Adipose tissue (tissue), 3 donors: ENCODE measurements at regions not wholly inside any gene's neighbourhood (a gene's known extent, or its start where the extent isn't known, plus 50 kb on each side); places are given as distances from the start of the nearest gene placed in this dataset.

Experiments used
- H3K27ac ChIP-seq: one replicate; pipeline ENCODE4 v1.5.1; 2013; ENCODE audit warnings: low read depth, low read length
- WGBS, 3 donors: extraction: QIAGEN DNeasy Blood & Tissue Kit; methylation state at CpG; one replicate each; pipeline ENCODE4 v1.1.7; 2013; 5-methylcytosine and 5-hydroxymethylcytosine counted together
- donor health status: healthy with polysubstance abuse.
- donor health status: Bipolar disorder and iron deficiency.
- donor health status: healthy.

DNA sequence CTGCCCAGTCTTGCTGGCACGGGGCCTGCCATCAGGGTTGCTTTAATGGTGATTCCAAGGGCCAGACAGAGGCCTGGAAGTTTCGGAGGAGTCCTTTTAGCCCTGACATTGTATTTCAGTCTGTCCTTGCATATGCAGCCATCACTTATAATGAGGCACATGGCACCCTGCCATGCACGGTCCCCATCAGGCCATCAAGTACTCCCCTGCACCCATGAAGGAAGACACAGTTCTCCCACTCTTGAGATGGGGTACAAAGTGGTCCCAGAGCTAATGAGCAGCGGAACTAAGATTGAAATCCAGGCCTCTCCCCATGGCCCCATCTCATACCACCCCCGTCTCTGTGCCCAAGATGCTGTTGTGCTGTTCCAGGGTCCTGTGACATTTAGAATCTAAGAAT lies 596.6 kb downstream of the PTPRU start:
- H3K27ac ChIP-seq: no peak overlapping the region
- 80 to 90% (median 87%) methylated on average over 5 of the region's 5 CpGs for WGBS, 3 donors

DNA sequence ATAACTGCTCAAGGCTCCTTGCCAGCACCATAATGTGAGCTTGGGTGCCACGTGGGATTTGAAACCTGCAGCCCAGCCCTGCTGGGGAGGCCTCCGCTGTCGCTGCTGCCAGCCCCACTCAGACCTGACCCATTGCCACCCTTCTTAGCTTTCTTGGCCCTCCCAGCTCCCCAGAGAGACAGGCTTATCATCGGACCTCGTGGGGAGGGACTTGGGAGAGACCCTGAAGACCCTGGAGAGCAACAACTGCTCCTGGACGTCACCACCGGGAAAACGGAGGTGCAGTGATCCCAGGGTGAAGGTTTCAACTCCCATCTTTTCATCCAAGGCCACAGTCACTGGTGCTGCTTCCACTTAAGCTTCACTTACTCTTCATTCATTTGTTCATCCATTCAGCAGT lies 596.1 kb downstream of the PTPRU start:
- H3K27ac ChIP-seq: no peak overlapping the region
- WGBS, 3 donors: 69 to 79% (median 75%) methylated on average over 8 of the region's 8 CpGs

DNA sequence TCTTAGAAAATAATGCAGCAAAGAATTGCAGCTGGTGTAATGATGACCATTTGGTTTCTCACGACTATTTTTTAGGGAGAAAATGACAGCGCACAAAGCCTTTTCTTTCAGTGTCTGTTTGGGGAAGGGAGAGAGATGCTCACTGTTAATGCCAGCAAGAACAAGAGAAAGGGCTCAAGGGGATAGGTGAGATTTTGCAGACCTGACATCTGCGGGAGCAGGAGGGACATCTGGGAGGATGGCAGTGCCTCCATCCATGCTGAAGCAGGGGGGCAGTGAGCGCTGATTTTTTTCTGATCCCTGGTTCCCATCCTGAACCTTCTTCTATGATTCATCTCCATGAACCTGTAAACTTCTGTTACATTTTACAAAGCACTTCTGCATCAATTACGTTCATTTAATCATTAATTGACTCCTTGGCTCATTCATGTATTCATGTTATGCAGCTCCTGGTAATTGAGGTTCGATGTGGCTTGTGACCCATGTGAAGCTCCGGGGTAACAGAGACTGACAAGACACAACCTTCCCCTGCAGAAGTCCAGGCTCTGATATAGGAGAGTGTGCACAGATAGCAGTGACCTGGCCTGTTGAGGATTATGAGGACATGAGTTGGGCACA lies 595.3 kb downstream of the PTPRU start:
- 55 to 68% (median 68%) methylated on average over 7 of the region's 7 CpGs for WGBS, 3 donors
- no peak overlapping the region for H3K27ac ChIP-seq

DNA sequence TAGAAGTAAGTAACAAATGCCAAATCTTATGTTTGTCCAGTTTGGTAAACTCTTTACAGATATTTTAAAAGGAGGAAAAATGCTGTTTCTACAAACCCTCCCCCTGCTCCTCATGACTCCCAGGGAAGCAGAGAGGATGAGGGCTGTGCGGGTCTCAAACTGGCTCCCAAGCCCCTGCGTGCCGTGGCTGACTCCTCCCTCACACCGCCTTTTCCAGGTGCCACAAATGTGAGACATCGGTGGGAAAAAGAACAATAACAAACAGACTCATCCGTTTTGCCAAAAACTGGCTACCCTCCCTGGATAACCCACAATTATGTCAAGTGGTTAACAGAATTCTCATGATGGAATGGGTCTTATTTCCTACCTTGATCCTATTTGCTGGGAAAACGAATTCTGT lies 594.6 kb downstream of the PTPRU start:
- WGBS, 3 donors: 59 to 67% (median 60%) methylated on average over 7 of the region's 7 CpGs

DNA sequence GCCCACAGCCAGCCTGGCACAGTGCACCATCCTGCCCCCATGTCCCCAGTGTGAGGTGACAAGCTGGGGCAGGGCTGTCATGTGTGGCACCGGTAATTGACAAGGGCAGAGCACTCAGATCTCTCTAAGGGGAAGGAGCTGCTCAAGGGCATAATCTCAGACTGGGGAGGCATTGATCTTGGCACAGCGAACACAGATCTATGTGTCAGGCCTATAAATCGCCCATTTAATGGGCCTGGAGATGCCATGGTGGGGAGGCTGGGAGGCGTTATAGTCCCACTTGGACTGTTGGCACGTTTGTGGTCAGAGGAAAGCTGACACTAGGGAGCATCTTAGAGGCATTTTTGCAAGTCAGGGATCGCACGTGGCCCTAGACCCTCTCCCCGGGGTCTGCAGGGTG lies 594.1 kb downstream of the PTPRU start:
- 43 to 66% (median 58%) methylated on average over 8 of the region's 8 CpGs for WGBS, 3 donors
- H3K27ac ChIP-seq: no peak overlapping the region

More for the DNA sequence above, 594.6 kb downstream of the PTPRU start:
- H3K27ac ChIP-seq: no peak overlapping the region

DNA sequence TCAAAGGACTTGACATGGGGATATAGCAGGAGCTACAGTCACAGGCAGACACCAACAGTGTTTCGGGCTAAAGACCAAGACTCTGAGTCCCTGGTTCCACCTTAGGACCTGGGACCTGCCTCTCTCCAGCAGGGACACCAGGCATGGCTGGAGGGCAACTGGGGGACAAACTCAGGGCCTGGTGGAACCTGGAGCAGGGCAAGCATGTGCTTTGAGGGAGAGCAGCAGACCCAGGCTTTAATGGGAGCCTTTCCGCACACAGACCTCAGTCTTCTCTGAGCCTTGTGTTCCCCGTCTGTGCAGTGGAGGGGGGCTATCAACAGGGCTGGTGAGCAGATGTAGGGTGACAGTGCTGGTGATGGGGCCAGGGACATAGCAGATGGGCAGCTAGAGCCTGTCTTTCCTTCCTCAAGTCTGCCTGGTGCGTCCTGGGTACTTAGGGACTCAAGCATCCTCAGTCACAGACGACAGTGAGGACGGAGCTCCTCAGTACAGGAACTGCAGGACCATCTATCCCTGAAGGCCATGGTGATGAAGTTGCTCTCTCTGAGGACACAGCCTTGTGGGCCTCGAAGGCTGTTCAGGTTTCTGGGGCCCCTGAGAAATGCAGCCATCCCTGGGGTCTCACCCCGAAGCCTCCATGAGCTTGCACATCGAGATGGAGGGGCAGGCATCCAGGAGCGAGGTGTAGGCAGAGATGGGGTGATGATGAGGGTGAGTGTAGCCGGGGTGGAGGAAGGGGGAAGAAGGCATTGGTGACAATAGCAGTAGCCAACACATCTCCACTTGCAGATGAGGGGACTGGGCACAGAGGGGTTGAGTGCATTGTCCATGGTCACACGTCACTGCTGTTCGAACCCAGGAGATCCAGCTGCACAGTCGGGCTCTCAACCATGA lies 593.4 kb downstream of the PTPRU start:
- 75 to 89% (median 86%) methylated on average over 14 of the region's 14 CpGs for WGBS, 3 donors
- no peak overlapping the region for H3K27ac ChIP-seq

DNA sequence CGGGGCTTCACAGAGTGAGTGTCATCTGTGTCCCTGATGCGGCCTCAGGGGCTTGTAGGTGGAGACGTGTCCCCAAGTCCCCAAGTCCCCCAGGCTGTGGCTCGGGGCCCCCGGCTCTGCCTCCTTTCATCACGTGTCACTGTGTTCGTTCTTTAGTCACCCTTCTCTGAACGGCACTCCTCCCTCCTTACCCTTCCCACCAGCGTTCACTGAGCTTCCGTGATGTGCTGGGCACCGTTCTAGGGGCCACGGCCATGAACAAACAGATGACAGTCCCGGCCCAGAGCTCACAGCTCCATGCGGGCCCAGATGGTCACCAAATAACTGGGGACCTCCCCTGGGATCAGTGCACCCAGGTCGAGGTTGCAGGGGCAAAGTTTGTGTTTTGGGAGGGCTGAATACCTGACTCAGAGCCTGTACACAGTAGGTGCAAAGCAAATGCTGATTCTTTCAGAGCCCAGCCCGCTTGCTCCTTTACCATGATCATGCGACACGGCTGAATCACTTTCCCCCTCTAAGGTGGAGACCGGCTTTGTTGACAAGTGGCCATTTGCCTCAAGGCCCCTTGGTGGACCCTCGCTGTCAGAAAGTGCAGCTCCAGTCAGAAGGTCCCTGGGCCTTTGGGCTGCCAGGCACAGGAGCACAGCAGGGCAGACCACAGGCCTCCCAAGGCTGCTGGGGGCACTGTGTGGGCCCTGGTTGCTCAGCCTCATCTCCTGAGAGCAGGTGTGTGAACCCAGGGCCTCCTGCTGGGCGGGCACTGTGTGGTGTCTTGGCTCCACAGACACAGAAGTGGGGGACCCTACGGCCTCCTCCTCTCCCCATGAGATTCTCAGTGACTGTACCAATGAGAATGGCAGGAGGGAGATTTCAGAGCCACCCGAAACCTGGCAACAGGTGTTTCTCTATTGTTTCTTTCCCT lies 592.5 kb downstream of the PTPRU start:
- no peak overlapping the region for H3K27ac ChIP-seq
- WGBS, 3 donors: 63 to 77% (median 74%) methylated on average over 22 to 23 of the region's 23 CpGs

DNA sequence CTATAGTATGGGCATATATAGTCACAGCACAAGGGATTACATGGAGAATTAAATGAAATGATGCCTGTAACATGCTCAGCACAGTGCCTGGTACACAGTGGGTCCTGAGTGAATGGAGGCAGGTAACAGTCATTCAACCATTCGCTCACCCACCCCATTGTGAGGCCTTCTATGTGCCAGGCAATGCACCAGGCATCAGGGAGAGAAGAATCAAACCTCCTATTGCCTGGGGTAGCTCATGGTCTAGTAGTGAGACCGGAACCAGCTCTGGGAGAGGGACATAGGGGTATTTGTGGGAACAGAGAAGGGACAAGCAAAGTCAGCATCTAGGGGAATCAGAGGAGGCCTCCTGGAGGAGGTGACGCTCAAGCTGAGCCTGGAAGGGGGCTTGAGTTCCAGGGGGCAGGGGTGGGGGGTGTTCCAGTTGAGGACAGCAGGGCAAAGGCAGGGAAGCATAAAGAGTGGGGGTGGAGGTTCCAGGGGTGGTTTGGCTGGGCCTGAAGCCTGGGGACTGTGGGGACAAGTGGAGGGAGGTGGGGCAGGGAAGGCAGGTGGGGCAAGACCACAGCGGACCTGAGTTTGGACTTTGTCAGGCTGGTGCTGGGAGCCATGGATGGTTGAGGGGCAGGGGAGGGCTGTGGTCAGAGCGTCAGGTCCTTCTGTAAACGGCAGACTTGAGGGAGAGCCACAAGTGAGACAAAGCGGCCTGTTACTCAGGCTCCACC lies 591.6 kb downstream of the PTPRU start:
- 58 to 85% (median 80%) methylated on average over 7 of the region's 7 CpGs for WGBS, 3 donors

DNA sequence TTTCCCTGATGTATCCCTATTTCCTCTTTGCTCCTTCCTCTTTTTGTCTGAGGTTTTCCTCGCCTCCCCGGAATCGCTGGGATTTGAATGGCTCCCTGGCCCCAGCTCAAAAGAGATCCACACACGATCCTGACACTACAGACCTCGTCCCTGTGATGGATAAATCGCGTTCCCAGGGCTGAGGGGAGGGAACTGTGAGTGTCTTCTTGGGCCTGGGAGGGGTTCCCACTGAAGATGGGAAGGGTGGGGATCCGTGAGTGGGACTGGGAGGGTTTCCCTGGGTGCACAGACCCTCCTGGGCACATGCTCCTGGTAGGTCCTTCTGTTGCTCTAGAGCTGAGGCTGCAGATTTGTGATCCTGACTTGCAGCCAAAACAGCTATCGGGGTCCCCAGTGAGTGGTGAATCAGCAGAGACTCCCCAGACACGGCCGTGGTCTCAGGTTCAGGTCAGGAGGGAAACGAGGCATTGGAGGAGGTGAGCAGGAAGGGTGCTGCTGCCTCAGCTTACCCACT lies 591.0 kb downstream of the PTPRU start:
- WGBS, 3 donors: 49 to 55% (median 49%) methylated on average over 12 of the region's 12 CpGs

More for the DNA sequence above, 591.6 kb downstream of the PTPRU start:
- no peak overlapping the region for H3K27ac ChIP-seq

DNA sequence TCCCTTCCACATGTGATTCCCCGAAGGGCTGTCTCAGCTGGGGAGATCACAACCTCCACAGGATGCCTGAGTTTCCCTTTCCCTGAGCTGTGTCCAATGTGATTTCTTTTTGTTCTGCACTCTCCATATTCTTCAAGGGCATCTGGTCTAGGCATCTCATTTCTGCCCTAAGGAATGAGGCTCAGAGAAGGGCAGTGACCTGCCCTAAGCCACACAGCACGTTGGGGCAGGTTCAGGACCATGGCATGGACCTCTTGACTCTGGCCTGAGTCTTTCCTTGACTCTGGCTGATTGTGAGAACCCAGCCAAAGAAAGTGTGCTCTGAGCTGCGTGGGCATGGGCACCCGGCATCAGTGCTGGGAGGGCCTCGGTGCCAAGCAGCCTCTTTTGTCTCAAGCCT lies 590.3 kb downstream of the PTPRU start:
- 73 to 79% (median 76%) methylated on average over 5 of the region's 5 CpGs for WGBS, 3 donors
- no peak overlapping the region for H3K27ac ChIP-seq

More for the DNA sequence above, 591.0 kb downstream of the PTPRU start:
- H3K27ac ChIP-seq: no peak overlapping the region

DNA sequence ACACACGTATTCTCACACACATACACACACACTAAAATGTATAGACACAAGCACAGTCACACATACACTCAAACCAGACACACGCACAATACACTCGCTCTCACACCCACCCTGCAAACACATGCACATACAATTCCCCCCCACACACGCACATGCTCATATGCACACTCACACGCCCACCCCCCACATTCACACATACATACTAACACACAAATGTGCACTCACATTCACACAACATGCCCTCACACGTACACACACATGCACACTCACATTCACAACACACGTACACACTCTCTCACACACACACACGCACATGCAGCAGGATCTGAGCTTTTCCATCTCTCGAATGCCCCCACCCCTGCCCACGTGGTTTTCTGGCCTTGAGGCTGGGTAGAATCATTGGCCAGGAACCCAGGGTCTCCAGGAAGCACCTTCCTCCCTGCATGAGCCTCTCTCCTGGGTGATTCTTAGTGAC lies 589.7 kb downstream of the PTPRU start:
- 73 to 80% (median 78%) methylated on average over 10 of the region's 10 CpGs for WGBS, 3 donors
- H3K27ac ChIP-seq: no peak overlapping the region

DNA sequence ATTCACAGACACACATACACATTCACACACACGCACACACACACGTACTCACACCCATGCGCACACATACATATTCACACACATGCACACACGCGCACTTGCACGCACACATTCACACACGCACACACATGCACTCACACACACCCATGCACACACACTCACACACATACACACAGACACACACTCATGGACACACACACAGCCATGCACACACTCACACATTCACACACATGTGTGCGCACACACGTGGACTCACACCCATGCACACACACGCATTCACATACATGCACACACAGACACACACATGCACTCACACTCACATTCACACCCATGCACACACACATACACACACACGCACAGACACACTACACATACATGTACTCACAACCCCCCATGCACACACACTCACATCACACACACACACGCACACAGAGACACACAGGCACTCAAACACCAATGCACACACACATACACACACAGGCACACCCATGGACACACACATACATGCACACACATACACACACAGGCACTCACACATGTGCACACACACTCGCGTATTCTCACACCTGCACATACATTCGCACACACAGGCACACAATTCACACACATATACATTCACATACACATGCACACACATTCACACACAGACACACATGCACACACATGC lies 589.1 kb downstream of the PTPRU start:
- H3K27ac ChIP-seq: no peak overlapping the region
- WGBS, 3 donors: 92 to 93% (median 92%) methylated on average over 15 of the region's 15 CpGs

DNA sequence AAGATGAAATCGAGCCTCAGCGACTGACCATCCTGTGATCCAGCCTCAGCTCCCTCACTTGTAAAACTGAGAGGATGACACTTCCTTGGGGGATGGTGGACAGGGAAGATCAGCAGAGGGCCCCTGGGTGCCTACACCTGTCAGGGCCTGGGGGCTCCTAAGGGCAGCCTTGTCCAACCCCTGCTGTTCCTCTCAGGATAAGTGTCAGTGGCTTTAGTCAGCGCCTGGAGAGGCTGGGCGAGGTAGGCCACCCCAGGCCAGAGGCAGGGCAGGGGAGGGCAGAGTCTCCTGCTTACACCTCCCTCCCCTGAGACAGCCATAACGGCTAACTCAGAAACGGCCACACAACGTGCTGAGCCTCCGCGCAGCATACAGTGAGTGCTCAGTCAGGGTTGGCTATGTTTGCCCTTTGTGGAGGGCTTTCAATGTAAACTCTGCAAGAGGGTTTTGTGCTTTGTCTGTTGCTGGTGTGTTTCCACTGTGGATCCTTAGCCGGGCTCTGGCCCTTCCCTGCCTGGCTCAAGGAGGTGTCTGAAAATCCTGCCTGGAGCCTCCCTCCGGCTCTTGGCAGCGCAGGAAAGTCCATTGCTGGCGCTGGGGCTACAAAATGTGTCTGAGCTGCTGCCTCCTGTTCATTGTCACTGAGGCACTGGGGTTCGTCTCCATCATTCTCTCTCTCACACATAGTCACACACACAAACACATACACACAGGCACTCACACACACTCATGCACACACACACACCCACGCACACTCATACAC lies 588.4 kb downstream of the PTPRU start:
- no peak overlapping the region for H3K27ac ChIP-seq
- WGBS, 3 donors: 61 to 68% (median 67%) methylated on average over 14 to 15 of the region's 15 CpGs

DNA sequence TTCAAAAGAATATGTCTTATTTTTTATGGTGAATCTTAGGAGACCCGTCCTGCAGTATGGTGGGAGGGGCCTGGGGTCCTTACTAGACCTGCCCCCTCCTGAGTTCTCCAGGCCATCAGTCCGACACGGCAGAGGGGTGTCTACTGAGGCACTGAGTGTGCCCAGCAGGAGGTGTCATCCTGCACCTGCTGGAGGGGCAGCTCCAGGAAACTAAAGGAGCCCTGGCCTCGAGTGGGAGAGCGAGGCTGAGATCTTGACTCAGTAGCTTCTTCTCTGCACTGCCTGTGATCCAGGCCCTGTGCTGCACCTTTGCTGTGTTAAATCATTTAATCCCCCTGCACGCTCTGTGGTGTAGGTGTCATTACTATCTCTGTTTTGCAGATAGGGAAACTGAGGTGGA lies 587.7 kb downstream of the PTPRU start:
- 45 to 69% (median 67%) methylated on average over 6 of the region's 6 CpGs for WGBS, 3 donors

DNA sequence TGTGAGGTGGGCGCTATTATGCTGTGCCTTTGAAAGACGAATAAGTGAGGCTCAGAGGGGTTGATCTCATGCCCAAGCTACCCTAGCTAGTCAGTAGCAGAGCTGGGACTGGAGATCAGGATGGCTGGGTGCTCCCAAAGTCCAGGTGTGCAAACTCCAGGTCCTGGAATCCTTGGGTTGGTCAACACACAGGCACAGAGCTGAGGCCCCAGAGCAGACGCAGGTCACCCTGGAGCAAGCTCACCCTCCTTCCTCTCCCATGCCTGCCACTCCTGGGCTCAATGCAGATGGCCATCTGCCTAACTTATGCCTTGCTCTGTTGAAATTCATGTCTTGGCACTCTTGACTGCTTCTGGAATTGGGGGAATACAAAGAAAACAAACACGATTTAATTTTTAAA lies 587.2 kb downstream of the PTPRU start:
- H3K27ac ChIP-seq: no peak overlapping the region
- 67 to 91% (median 89%) methylated on average over 4 of the region's 4 CpGs for WGBS, 3 donors

More for the DNA sequence above, 587.7 kb downstream of the PTPRU start:
- H3K27ac ChIP-seq: no peak overlapping the region

DNA sequence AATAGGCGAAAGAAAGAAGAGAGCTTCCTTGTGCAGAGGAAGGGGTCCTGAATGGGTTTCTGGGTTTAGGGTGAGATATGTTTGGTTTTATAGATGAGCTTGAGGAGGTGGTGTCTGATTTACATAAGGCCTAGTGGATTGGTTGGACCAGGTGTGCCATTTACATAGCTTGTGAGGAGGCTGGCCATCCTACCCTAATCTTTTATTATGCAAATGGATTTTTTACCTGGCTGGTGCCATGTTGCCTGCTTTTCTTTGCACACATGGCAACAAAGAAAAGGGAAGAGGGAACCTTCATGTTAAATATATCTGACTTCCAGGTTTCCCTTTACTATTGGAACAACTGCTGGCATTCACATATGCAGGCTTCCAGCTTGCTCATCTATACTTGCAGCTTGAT lies 585.3 kb downstream of the PTPRU start:
- WGBS, 3 donors: 87 to 94% (median 91%) methylated on average over 1 of the region's 1 CpG
- H3K27ac ChIP-seq: no peak overlapping the region

DNA sequence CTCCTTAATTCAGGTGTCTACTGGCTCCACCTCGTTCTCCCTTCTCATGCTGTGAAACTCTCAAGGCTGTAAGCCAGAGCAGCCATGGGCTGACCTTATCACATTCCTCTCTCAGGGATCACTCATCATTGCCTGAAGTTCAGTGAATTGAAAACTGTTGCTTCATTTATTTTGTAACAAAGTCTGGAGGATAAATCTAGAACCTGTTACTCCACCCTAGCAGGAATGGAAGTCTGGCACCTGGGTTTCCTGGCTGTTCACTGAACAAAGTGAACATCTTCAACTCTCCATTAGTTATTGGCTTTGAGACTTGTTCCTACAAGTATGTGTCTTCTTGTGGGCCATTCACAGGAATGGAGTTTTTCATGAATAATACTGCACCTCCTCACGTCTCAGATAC lies 584.1 kb downstream of the PTPRU start:
- WGBS, 3 donors: 43 to 72% (median 56%) methylated on average over 2 of the region's 2 CpGs
- no peak overlapping the region for H3K27ac ChIP-seq
